ENCODE measurements at regions not wholly inside any gene's neighbourhood (a gene's known extent, or its start where the extent isn't known, plus 50 kb on each side); places are given as distances from the start of the nearest gene placed in this dataset.
A peak's percentile ranks its signal among the peaks of the same experiment; 100 is the strongest.
"Not testable (repeated sequence)": the region's sequence is repeated elsewhere in the genome, so short reads cannot be mapped to it uniquely, and the experiment has no call there.

DNA sequence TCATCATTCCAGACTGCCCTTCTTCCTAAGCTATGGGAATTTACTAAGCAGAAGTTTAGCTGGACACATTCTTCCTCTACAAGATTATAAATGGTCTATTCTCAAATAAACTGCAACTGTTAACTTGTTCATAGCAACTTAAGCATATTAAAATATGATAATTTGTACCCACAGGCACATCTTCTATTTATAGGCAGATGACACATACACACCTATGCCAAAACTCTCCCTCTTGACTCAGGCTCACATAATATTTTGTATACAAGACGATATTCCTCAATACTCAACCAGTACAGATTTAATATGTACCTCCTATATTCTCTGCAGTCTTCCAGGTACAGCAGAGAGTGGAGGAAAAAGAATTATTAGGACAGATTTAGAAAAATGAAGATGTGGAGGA lies 232.7 kb upstream of the KIAA1217 start:
- Histone ChIP-seq H3K4me1 (replicated peaks in 1 of 2) (no peaks in the 10 kb centered on the region), H3K27me3 (no peaks in the 10 kb centered on the region), H3K36me3 (replicated peaks in 1 of 2) (no peaks in the 10 kb centered on the region), H3K9me3 (replicated peaks in 1 of 3) (no peaks in the 10 kb centered on the region), H3K4me3 (no peak overlapping the region), H3K27ac (no peak overlapping the region)
- WGBS, 4 donors: 48 to 83% (median 64%) methylated on average over 1 of the region's 1 CpG
- DNase-seq: no peak
- no peak for TF ChIP-seq CTCF (IDR thresholded peaks at IDR 0.05)
- intact Hi-C loops (cut with DNase I): no loop called here

DNA sequence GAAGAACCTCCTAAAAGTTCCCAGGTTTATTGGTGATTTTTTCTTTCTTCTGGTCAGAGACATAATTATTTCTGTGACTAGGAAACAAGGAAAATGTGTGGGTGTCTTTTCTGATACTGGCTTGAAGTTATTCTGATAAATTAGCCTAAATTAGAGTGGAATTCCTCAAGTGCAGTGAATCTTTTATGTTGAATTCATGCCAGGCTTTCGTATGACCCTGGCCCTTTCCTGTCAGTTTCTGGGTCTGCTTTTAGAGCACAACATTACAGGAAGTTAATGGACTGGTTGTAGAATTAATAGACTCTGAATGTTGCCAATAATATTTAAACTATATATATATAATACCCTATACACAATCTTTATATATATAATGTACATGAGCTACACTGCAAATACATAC lies 230.6 kb upstream of the KIAA1217 start:
- no peak for DNase-seq
- intact Hi-C loops (cut with DNase I): no loop called here
- Histone ChIP-seq H3K36me3 (replicated peaks in 1 of 2) (no peaks in the 10 kb centered on the region), H3K4me3 (no peak overlapping the region), H3K4me1 (replicated peaks in 1 of 2) (no peaks in the 10 kb centered on the region), H3K27ac (no peak overlapping the region), H3K9me3 (replicated peaks in 1 of 3) (no peaks in the 10 kb centered on the region), H3K27me3 (no peaks in the 10 kb centered on the region)
- WGBS, 4 donors: 9 to 20% (median 15%) methylated on average over 1 of the region's 1 CpG
- TF ChIP-seq CTCF (IDR thresholded peaks at IDR 0.05): no peak
- TF ChIP-seq POLR2A (IDR thresholded peaks at IDR 0.05): no peak

GRCh38 chr10:23980094-23980493 lies 228.8 kb upstream of the KIAA1217 start:
- WGBS, 4 donors: 14 to 29% (median 27%) methylated on average over 3 of the region's 3 CpGs
- H3K4me3 ChIP-seq: no peak overlapping the region
- no peaks in the 10 kb centered on the region for H3K27me3 ChIP-seq
- H3K36me3 ChIP-seq (replicated peaks in 1 of 2): no peaks in the 10 kb centered on the region
- TF ChIP-seq CTCF (IDR thresholded peaks at IDR 0.05) (no peak), POLR2A (IDR thresholded peaks at IDR 0.05) (no peak)
- DNase-seq: no peak
- intact Hi-C loops (cut with DNase I): no loop called here
- no peak overlapping the region for H3K27ac ChIP-seq
- no peaks in the 10 kb centered on the region for H3K4me1 ChIP-seq (replicated peaks in 1 of 2)
- H3K9me3 ChIP-seq (replicated peaks in 1 of 3): no peaks in the 10 kb centered on the region

GRCh38 chr10:23981520-23982309 lies 227.2 kb upstream of the KIAA1217 start:
- no peaks in the 10 kb centered on the region for H3K4me1 ChIP-seq (replicated peaks in 1 of 2)
- no peak overlapping the region for H3K4me3 ChIP-seq
- H3K36me3 ChIP-seq (replicated peaks in 1 of 2): no peaks in the 10 kb centered on the region
- H3K27ac ChIP-seq: no peak overlapping the region
- TF ChIP-seq POLR2A (IDR thresholded peaks at IDR 0.05) (no peak), CTCF (IDR thresholded peaks at IDR 0.05) (peak in 2 of 6 experiments; percentile 13)
- 74 to 79% (median 79%) methylated on average over 3 of the region's 3 CpGs for WGBS, 4 donors
- no peaks in the 10 kb centered on the region for H3K9me3 ChIP-seq (replicated peaks in 1 of 3)
- intact Hi-C loops (cut with DNase I): no loop called here
- H3K27me3 ChIP-seq: no peaks in the 10 kb centered on the region
- DNase-seq: no peak

GRCh38 chr10:23984405-23984804 lies 224.5 kb upstream of the KIAA1217 start:
- H3K27me3 ChIP-seq; intact Hi-C loops (cut with DNase I); H3K36me3 ChIP-seq (replicated peaks in 1 of 2); H3K4me3 ChIP-seq; H3K4me1 ChIP-seq (replicated peaks in 1 of 2); DNase-seq; H3K27ac ChIP-seq; H3K9me3 ChIP-seq (replicated peaks in 1 of 3): not testable (repeated sequence)
- WGBS, 4 donors: 74 to 94% (median 79%) methylated on average over 1 of the region's 1 CpG
